ENCODE measurements at regions not wholly inside any gene's neighbourhood (a gene's known extent, or its start where the extent isn't known, plus 50 kb on each side); places are given as distances from the start of the nearest gene placed in this dataset.

DNA sequence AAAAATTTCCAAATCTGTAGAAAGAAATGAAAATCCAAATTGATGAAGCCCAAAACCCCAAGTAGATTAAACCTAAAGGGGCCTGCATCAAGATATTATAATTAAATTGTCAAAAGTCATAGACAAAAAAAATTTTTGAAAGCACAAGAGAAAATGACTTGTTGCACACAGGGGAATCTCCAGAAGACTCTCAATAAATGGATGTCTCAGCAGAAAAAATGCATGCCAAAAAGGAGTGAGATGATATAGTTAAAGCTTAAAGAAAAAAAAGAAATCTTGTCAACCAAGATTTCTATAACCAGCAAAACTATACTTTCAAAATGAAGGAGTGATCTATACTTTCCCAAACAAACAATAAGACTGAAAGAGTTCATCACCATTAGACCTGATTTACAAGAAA lies 393.2 kb upstream of the SPAG17 start:
- Histone ChIP-seq H3K27ac (ENCODE audit: low read depth) (no peak overlapping the region), H3K27me3 (ENCODE audit: insufficient read depth) (no peaks in the 10 kb centered on the region), H3K36me3 (ENCODE audit: insufficient read depth) (no peaks in the 10 kb centered on the region), H3K4me1 (ENCODE audit: insufficient read depth) (no peaks in the 10 kb centered on the region), H4K20me1 (replicated peaks; ENCODE audit: insufficient read depth) (no peaks in the 10 kb centered on the region), H3K9me2 (ENCODE audit: insufficient read depth) (peaks cover 7% of the 10 kb centered on the region), H3K4me2 (no peak overlapping the region), H2AFZ (no peak overlapping the region), H3K79me2 (replicated peaks; ENCODE audit: insufficient read depth) (no peaks in the 10 kb centered on the region), H3K4me3 (no peak overlapping the region), H3F3A (replicated peaks; ENCODE audit: low read depth) (no peaks in the 10 kb centered on the region)
- ATAC-seq (no peak), DNase-seq (ENCODE audit: low spot score) (no peak)
- H3K27ac Mint-ChIP-seq = no peak overlapping the region
- peaks cover 23% of the 10 kb centered on the region for H3K9me3 Mint-ChIP-seq
- H3K27me3 Mint-ChIP-seq (ENCODE audit: insufficient read depth, low read depth, poor library complexity) = peaks cover 2% of the 10 kb centered on the region
- H3K4me3 Mint-ChIP-seq = no peak overlapping the region
- H3K4me1 Mint-ChIP-seq = peaks cover 4% of the 10 kb centered on the region; the same call in 2 of the 3 replicates
- no peak for TF ChIP-seq ZNF331 (CRISPR knock-in tag; IDR thresholded peaks at IDR 0.05; ENCODE audit: low read depth)
- TF ChIP-seq EZH2 (IDR thresholded peaks at IDR 0.05; ENCODE audit: low read depth, unreplicated experiment) = no peak
- TF ChIP-seq, protein P1, sequence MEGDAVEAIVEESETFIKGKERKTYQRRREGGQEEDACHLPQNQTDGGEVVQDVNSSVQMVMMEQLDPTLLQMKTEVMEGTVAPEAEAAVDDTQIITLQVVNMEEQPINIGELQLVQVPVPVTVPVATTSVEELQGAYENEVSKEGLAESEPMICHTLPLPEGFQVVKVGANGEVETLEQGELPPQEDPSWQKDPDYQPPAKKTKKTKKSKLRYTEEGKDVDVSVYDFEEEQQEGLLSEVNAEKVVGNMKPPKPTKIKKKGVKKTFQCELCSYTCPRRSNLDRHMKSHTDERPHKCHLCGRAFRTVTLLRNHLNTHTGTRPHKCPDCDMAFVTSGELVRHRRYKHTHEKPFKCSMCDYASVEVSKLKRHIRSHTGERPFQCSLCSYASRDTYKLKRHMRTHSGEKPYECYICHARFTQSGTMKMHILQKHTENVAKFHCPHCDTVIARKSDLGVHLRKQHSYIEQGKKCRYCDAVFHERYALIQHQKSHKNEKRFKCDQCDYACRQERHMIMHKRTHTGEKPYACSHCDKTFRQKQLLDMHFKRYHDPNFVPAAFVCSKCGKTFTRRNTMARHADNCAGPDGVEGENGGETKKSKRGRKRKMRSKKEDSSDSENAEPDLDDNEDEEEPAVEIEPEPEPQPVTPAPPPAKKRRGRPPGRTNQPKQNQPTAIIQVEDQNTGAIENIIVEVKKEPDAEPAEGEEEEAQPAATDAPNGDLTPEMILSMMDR (conservative IDR thresholded peaks at IDR 0.05; ENCODE audit: low read depth in 2 of 2) = no peak
- TF ChIP-seq POLR2AphosphoS5 (IDR thresholded peaks at IDR 0.05; ENCODE audit: low read depth) = no peak
- peaks cover 19% of the 10 kb centered on the region; the same call in 2 of the 3 replicates for H3K36me3 Mint-ChIP-seq (ENCODE audit: low read depth)

DNA sequence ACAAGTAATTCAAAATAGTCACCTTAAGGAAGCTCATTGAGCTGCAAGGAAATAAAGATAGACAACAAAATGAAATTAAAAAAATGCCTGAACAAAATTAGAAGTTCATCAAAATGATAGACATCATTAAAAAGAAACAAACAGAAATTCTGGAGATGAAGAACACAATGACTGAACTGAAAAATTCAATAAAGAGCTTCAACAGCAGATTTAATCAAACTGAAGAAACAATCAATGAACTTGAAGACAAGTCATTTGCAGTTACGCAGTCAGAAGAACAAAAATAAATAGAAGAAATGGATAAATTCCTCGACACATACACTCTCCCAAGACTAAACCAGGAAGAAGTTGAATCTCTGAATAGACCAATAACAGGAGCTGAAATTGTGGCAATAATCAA lies 390.0 kb upstream of the SPAG17 start:
- Mint-ChIP-seq H3K27ac (no peak overlapping the region), H3K36me3 (ENCODE audit: low read depth) (peaks cover 26% of the 10 kb centered on the region; the same call in 2 of the 3 replicates), H3K27me3 (ENCODE audit: insufficient read depth, low read depth, poor library complexity) (peaks cover 2% of the 10 kb centered on the region), H3K9me3 (peaks cover 32% of the 10 kb centered on the region), H3K4me1 (peaks cover 4% of the 10 kb centered on the region; the same call in 2 of the 3 replicates), H3K4me3 (no peak overlapping the region)
- H3K27ac ChIP-seq (ENCODE audit: low read depth) = no peak overlapping the region
- TF ChIP-seq, protein P2, sequence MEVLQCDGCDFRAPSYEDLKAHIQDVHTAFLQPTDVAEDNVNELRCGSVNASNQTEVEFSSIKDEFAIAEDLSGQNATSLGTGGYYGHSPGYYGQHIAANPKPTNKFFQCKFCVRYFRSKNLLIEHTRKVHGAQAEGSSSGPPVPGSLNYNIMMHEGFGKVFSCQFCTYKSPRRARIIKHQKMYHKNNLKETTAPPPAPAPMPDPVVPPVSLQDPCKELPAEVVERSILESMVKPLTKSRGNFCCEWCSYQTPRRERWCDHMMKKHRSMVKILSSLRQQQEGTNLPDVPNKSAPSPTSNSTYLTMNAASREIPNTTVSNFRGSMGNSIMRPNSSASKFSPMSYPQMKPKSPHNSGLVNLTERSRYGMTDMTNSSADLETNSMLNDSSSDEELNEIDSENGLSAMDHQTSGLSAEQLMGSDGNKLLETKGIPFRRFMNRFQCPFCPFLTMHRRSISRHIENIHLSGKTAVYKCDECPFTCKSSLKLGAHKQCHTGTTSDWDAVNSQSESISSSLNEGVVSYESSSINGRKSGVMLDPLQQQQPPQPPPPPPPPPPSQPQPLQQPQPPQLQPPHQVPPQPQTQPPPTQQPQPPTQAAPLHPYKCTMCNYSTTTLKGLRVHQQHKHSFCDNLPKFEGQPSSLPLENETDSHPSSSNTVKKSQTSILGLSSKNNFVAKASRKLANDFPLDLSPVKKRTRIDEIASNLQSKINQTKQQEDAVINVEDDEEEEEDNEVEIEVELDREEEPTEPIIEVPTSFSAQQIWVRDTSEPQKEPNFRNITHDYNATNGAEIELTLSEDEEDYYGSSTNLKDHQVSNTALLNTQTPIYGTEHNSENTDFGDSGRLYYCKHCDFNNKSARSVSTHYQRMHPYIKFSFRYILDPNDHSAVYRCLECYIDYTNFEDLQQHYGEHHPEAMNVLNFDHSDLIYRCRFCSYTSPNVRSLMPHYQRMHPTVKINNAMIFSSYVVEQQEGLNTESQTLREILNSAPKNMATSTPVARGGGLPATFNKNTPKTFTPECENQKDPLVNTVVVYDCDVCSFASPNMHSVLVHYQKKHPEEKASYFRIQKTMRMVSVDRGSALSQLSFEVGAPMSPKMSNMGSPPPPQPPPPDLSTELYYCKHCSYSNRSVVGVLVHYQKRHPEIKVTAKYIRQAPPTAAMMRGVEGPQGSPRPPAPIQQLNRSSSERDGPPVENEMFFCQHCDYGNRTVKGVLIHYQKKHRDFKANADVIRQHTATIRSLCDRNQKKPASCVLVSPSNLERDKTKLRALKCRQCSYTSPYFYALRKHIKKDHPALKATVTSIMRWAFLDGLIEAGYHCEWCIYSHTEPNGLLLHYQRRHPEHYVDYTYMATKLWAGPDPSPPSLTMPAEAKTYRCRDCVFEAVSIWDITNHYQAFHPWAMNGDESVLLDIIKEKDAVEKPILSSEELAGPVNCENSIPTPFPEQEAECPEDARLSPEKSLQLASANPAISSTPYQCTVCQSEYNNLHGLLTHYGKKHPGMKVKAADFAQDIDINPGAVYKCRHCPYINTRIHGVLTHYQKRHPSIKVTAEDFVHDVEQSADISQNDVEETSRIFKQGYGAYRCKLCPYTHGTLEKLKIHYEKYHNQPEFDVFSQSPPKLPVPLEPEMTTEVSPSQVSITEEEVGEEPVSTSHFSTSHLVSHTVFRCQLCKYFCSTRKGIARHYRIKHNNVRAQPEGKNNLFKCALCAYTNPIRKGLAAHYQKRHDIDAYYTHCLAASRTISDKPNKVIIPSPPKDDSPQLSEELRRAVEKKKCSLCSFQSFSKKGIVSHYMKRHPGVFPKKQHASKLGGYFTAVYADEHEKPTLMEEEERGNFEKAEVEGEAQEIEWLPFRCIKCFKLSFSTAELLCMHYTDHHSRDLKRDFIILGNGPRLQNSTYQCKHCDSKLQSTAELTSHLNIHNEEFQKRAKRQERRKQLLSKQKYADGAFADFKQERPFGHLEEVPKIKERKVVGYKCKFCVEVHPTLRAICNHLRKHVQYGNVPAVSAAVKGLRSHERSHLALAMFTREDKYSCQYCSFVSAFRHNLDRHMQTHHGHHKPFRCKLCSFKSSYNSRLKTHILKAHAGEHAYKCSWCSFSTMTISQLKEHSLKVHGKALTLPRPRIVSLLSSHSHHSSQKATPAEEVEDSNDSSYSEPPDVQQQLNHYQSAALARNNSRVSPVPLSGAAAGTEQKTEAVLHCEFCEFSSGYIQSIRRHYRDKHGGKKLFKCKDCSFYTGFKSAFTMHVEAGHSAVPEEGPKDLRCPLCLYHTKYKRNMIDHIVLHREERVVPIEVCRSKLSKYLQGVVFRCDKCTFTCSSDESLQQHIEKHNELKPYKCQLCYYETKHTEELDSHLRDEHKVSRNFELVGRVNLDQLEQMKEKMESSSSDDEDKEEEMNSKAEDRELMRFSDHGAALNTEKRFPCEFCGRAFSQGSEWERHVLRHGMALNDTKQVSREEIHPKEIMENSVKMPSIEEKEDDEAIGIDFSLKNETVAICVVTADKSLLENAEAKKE (CRISPR knock-in tag; IDR thresholded peaks at IDR 0.05) = no peak
- no peak for TF ChIP-seq STAT1 (IDR thresholded peaks at IDR 0.05; ENCODE audit: unreplicated experiment)
- TF ChIP-seq CREB1 (CRISPR knock-in tag; IDR thresholded peaks at IDR 0.05; ENCODE audit: low read depth) = no peak
- no peak for TF ChIP-seq ZNF114 (CRISPR knock-in tag; IDR thresholded peaks at IDR 0.05)
- no peaks in the 10 kb centered on the region for H3F3A ChIP-seq (replicated peaks; ENCODE audit: low read depth)
- ATAC-seq = no peak
- H3K27me3 ChIP-seq (ENCODE audit: insufficient read depth) = no peaks in the 10 kb centered on the region
- no peak overlapping the region for H3K4me2 ChIP-seq
- H3K4me3 ChIP-seq = no peak overlapping the region
- peaks cover 7% of the 10 kb centered on the region; the same call in 1 of the 2 replicates for H3K9me2 ChIP-seq (ENCODE audit: insufficient read depth)
- H3K36me3 ChIP-seq (ENCODE audit: insufficient read depth) = no peaks in the 10 kb centered on the region
- H4K20me1 ChIP-seq (replicated peaks; ENCODE audit: insufficient read depth) = no peaks in the 10 kb centered on the region
- H3K79me2 ChIP-seq (replicated peaks; ENCODE audit: insufficient read depth) = no peaks in the 10 kb centered on the region
- H3K4me1 ChIP-seq (ENCODE audit: insufficient read depth) = 0 out of 2 replicates have a peak, but pooled peaks cover 3% of the 10 kb centered on the region
- no peak overlapping the region for H2AFZ ChIP-seq
- no peak for DNase-seq (ENCODE audit: low spot score)
